ENCODE measurements at regions not wholly inside any gene's neighbourhood (a gene's known extent, or its start where the extent isn't known, plus 50 kb on each side); places are given as distances from the start of the nearest gene placed in this dataset.

GRCh38 chr21:16020878-16021277 is 291.1 kb downstream of the USP25 start:
- TF ChIP-seq CTCF (conservative IDR thresholded peaks at IDR 0.05; ENCODE audit: low read depth in 2 of 2), result no peak
- no peak for TF ChIP-seq EZH2 (IDR thresholded peaks at IDR 0.05; ENCODE audit: low read depth, unreplicated experiment)
- TF ChIP-seq CREB1 (CRISPR knock-in tag; IDR thresholded peaks at IDR 0.05; ENCODE audit: low read depth), result no peak
- no peak for TF ChIP-seq REST (IDR thresholded peaks at IDR 0.05; ENCODE audit: unreplicated experiment)
- TF ChIP-seq ETS1 (IDR thresholded peaks at IDR 0.05), result no peak
- no peak for TF ChIP-seq ZNF331 (CRISPR knock-in tag; IDR thresholded peaks at IDR 0.05; ENCODE audit: low read depth)
- TF ChIP-seq POLR2AphosphoS5 (IDR thresholded peaks at IDR 0.05; ENCODE audit: low read depth), result no peak
- TF ChIP-seq EZH2phosphoT487 (IDR thresholded peaks at IDR 0.05; ENCODE audit: unreplicated experiment), result no peak

Measured in GM23338 (cell line).